HG03575 (cell line): ENCODE measurements at regions not wholly inside any gene's neighbourhood (a gene's known extent, or its start where the extent isn't known, plus 50 kb on each side); places are given as distances from the start of the nearest gene placed in this dataset.
A peak's percentile ranks its signal among the peaks of the same experiment; 100 is the strongest.

Experiments
- ATAC-seq: cut with Tn5 transposase; IDR thresholded peaks from one replicate; pipeline ENCODE4 v1.9.1; 2021; ENCODE audit not compliant: unreplicated experiment, insufficient number of reproducible peaks, low FRiP score; ENCODE audit errors: extremely low read depth

DNA sequence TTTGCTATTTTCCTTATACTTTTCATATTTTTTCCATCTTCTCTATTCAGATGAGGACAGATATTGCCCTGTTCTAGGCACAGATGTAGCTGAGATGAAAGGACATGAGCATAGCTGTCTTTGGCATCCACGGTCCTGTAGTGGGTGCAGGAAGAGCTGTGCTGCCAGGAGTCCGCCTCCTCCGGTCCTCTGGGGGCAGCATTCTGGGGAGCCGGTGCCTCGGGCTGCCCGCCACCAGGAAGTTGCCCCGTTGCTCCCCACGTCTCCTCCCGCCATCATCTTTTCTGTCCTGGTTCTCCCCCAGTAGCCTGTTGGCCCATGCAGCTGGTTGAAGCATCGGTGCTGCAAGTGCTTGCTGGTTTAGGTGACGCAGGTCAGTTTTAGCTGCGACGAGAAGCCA lies 170.0 kb upstream of the IRX4 start:
- ATAC-seq: no peak

DNA sequence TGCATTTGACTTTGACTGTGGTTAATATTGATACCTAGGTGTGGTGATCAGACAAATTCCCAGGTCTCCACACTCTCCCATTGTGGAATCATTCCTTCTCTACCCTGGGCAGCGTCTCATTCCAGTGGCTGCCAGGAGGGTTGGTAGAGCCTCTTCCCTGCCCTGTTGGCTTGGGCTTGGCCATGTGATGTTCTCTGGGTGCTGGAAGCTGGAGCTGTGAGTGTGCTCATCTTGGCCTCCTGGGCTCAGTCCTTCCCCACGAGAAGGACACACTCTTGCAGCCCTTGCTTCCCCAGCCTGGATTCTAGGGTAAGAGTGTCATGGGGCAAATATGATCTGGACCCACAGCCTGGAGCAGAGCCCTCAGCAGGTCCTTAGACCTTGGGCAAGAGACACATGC lies 167.2 kb upstream of the IRX4 start:
- ATAC-seq: no peak

DNA sequence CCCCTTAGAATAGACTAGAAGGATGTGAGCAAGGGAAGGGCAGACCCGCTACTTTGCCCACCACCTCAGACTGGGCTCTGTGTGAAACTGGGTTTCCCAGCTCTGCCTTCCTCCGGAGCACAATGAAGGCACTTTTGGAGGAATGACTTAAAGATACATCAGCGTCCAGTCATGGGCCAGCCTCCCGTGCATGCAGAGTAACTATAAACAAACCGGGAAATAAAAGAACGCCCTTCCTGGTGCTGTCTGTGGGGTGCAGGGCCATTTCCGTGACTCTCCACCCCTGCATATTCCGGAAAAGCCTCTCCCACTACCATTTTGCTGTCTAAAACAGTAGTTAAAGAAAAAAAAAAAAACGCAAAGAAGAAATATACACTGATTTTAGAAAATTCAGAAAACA lies 165.9 kb upstream of the IRX4 start:
- no peak for ATAC-seq

DNA sequence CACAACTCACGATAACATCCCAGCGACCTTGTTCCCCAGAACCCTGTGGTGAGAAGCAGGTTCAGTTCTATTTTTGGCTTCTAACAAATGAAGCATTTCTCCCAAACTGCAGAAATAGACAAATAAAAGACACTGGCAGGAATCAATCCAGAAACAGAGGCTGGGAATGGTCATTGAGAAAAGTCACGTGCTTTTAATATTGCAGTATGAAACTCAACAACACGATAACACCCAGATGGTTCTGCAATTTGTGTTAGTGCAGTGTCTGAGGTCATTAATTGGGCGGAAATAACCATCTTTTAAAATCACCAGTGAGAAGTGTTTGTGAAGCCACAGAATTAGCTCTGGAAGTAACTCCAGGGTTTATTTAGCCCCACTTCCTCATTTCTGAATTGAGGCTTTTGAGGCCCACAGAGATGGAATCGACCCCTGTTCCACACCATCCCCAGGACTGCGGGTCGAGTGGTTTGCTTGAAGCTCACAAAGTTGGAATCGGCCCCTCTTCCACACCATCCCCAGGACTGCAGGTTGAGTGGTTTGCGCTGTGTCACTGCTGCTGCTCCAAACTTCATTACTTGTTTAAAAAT lies 164.7 kb upstream of the IRX4 start:
- ATAC-seq: no peak

DNA sequence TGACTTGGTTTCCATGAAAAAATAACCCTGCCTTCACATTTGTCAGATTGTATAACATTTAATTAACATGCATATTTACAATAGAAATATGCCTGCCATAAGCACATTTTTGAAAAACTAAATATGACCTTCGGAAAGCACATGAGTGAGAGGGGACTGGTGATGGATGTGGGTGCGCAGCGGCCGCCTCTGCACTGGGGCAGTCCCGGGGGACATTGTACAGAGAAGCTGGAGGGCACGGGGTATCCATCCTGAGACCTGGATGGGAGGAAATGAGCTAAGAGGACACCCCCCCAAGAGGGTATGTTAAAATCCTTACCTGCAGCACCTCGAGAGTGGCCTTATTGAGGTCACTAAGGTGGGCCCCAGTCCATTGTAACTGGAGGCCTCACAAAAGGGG lies 161.3 kb upstream of the IRX4 start:
- no peak for ATAC-seq

DNA sequence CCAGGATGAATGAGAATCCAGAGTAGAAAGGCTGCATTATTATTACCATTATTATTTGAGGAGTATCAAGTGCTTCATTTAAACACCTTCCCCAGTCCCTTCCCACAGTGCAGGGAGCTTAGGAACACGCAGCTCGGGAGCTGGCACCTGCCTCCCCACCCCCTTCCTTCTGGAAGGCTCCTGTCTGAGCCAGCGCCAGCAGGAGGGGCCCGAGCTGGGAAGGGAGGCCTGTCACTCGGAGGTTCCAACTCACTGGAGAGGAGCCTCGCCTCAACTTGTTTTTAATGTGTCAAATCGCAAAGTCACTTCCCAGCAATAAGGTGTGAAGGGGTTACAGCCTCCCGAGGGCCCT lies 156.4 kb upstream of the IRX4 start:
- no peak for ATAC-seq

DNA sequence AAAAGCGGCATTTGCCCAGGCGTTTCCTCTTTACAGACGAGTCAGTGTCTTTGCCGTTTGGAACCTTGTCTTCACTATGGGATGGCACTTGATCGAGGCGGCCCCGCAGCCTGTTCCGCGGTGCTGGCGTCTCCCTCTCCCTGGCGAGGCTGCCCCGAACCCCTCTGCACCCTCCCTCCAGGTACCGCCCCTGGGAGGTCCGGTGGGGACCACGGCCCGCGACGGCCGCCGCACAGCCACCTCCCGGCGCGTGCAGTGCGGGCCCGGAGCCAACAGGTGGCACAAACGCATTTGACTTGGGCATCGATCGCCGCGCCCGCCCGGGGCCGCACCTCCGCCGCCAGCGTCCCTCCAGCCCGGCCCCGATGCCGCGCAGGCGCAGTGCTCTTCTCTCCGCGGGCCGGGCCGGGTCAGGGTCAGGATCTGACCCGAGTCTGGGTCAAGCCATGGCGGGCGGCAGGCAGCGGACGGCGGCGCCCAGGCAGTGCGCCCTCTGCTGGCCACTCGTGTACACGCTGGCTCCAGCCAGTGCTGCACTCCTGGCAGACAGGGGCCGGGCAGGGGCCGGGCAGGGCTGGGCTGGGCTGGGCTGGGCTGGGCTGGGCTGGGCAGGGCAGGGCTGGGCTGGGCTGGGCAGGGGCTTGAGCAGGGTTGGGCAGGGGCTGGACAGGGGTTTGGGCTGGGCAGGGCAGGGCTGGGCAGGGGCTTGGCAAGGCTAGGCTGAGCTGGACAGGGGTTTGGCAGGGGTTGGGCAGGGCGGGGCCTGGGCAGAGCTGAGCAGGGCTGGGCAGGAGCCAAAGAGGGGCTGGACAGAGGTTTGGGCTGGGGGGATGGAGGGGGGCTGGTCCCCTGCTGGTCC lies 155.8 kb upstream of the IRX4 start:
- ATAC-seq: peak; percentile 63

DNA sequence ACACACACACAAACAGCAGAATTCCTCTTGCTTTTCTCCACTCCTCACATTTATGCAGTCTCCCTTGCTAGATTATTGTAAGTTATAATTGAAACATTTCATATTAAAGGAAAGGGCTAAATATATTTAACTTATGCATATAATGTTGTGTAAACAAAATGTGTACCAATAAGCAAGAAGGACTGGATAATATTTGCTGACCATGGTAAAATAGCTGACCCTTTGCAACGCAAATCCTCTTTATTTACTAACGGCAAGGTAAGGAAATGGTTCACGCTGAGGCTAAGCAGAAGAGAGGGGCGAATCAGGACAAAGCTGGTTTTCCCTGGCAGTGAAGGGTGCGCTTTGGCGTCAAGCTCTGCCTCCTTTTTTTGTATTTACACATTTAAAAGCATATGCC lies 154.2 kb upstream of the IRX4 start:
- ATAC-seq: no peak

DNA sequence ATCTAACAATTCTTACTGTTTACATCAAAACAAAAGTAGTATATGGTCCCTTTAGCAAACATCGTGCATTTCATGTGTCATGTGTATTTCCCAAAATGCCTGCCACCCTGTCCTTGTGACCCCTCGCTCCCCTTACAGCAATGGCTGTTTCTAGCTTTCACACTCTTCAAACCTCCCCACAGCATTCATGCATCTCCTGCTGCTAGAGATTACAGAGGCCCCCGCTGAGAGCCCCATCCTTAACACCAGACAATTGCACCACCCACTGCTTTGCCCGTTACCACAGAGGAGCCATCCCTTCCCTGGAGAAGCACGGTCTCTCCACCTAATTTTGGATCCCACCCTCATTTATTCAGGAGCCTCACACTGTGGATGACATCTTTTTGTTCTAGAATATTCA lies 149.7 kb upstream of the IRX4 start:
- no peak for ATAC-seq

DNA sequence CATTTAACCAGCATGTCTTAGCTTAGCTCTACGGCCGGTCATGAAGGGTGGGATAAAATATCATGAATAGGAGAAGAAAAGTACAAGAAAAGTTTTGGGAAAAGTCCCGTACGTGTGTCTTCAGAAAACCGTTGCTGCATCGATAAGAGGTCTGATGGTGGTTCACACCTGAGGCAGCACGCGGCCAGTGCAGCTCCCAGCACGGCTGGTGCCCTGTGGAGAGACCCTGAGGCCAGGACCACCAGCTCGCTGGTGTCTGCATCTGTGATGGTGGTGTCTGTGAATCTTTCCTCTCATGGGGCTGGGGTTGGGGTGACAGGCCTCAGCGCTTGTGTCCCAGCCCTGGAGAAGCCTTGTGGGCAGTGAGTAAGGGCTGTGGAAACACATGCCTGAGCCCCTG lies 148.9 kb upstream of the IRX4 start:
- ATAC-seq: no peak

DNA sequence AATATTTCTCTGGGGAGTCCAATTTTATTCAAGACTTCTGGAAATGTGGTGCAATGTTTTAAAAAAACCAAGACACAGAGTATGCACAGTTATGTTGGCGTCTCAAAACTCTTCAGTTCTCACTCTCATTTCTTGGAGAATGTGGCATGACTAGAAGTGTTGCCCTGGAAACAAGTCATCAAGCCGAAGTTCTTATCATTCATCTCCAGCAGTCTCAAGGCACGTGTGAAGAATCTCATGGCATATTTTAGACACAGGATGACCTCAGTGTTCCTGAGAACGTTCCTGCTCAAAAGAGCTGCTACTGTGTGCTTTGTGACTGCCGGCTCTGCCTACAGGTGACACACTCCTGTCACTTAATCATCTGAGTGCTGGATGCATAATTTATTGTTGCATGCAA lies 147.4 kb upstream of the IRX4 start:
- no peak for ATAC-seq

DNA sequence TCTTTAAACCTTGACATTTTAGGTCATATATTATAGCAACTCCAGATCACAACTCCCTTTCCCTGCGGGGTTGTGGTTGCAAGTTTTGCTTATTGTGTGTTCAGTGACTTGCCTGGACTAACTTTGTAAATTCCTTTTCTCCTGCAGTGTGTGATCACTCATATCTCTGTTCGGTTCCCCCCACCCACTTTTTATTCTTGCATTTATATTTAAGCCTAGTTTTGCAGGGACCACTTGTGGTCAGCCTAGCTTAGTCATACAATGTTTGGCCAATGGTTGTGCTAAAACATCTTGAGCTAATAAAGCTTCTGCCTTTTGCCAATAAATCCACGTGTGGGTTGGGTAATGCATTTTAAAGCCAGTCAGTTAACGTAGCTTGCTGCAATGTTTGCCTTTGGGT lies 146.5 kb upstream of the IRX4 start:
- ATAC-seq: no peak

DNA sequence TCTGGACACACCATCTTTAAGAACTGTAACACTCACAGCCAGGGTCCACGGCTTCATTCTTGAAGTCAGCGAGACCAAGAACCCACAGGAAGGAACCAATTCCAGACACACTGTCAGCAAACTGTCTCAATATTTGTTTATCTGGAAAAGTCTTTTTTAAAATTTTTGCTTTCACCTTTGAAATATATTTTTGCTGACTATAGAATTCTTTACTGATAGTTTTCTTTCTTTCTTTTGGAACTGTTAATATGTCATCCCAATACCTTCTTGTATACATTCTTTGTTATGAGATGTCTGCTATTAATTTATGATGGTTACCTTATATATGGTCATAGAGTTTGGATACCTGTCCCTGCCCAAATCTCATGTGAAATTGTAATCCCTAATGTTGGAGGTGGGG lies 145.1 kb upstream of the IRX4 start:
- ATAC-seq: no peak

DNA sequence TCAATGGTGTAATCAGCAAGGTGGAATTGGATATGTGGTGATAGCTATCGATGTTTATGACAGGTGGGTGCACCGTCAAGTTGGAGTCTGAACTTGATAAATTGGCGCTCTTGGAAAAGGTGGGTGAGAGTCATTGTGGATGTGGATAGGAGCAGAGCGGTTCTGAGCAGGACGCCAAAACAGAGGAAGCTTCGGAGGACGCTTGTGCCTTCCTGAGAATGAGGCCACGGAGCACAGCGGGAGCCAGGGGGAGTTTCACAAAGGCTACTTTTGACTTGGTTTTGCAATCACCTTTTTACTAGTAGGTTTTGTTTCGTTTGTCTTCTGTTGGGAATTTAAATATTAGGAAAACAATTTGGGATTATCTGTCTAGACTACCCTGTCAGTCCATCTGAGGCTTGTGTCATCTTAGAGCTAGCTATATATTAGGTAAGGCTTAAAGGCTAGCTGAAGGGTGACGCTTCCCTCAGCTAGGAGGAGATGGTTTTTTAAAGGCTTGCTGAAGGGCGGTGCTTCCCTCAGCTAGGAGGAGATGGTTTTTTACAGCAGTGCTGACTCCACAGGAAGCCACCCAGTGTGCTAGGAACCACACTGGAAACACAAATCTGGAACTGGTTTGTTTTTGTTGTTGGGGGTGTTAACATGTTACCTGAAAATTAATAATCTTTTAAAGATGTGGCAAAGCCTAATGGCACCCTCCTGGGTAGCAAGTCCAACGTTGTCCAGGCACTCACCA lies 142.4 kb upstream of the IRX4 start:
- ATAC-seq: no peak

DNA sequence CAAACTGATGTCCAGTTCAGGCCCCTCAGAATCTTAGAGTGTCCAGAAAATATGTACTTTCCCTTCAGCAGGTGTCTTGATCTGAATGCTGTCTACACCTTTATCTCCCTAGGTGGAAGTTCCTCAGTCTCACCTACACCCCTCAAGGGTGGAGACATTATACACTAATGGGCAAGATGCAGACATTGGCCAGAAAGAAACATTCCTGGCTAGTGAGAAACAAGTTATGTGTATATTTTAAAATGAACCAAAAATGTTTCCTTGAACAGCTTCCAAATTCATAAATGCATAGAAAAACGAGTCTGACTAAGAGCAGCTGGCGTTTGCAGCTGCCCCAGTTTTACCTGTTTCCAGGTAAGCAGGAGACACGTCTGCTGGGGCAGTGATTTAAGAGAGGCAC lies 140.5 kb upstream of the IRX4 start:
- ATAC-seq: no peak

DNA sequence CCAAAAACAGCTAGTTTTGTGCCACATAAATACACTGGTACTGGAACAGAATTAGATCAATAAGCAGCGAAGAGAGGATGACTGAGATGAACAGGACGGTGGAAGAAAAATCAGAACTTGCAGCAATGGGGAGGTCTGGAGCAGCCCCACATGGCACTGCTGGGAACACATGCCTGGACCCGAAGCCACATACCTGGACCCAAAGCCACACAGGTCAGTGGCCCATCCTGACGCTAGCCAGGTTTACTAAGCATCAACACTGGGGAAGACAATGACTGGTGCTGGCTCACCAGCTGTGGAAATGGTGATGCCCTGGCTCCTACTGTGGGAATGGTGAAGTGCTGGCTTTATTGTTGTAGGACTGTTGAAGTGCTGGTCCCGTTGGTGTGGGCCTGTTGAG lies 139.7 kb upstream of the IRX4 start:
- ATAC-seq: no peak

DNA sequence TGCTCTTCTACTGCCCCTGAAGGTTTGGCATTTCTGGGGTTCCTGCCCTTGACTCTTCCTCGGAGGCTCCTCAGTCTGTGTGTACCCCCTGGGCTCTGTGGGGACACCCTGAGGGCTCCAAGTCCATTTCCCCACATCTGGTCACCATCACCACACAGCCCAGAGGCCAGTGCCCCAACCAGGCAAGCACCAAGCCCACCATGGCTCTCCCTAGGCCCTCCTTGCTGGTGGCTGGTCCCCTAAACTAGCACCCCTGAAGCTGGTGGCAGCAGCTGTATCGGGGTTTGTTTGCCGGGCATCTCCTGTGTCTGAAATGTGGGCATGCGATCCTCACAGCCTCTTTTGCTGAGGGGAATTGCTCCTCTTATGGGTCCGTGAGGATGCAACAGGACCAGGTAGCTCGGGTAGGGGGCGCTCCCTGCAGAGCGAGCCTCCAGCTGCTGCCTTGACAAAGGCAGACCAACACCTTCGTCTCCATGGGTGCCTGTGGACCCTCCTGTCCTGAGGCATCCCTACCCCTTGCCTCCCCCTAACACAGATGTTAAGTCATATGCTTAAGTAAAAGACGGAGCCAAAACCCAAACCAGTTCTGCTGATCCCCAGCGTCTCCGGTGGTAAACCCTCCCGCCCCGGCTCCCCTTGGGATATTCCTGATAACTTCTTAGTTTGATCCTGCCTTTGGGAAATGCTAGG lies 138.9 kb upstream of the IRX4 start:
- ATAC-seq: no peak

DNA sequence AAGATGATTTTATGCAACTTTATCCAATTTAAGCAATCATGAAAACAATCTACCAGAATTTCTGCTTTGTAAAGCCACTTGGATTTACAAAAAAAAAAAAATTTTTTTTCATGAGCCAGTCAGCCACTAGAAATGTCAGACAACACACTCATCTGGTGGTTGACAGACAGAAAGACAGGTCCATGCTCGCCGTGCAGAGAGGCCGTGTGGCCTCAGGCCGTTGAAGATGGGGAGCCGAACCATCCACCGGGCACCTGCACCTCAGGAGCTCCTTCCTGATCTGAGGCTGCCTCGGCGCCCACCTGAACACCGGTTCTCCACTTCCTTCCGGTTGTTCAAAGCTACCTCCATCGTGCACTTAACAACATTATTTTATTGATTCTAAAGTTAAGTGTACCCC lies 138.0 kb upstream of the IRX4 start:
- no peak for ATAC-seq

DNA sequence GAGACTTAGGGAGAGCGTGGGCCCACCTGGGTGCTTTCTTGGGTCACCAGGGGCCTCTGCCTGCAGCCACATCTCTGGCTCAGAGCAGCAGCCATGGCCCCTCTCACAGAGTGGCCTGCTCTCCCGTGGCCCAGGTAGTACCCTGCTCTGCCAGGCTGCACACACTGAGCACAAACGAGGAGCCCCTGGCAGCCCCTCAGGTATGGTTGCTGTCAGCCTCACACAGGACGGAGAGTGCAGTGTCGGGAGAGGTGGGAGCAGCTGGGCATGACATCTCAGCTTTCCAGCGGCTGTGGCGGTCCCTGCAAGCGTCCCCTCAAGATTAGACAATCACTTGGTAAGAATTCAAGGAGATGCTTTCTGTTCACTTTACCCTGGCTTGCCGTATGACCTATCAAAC lies 137.0 kb upstream of the IRX4 start:
- no peak for ATAC-seq

DNA sequence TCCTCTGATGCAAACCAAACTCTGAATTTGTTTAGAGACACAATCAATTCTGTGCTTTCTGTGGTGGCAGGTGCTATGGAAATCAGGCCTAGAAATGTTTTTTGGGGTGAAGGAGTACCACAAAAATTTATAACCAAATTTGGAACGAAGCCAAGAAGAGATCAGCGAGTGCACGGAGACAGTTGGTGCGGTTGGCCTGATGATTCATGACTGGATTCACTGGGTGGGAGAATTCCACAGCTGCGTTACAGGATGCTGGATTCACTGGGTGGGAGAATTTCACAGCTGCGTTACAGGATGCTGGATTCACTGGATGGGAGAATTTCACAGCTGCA lies 135.6 kb upstream of the IRX4 start:
- ATAC-seq: no peak
